ENCODE measurements at regions not wholly inside any gene's neighbourhood (a gene's known extent, or its start where the extent isn't known, plus 50 kb on each side); places are given as distances from the start of the nearest gene placed in this dataset.
A peak's percentile ranks its signal among the peaks of the same experiment; 100 is the strongest.

DNA sequence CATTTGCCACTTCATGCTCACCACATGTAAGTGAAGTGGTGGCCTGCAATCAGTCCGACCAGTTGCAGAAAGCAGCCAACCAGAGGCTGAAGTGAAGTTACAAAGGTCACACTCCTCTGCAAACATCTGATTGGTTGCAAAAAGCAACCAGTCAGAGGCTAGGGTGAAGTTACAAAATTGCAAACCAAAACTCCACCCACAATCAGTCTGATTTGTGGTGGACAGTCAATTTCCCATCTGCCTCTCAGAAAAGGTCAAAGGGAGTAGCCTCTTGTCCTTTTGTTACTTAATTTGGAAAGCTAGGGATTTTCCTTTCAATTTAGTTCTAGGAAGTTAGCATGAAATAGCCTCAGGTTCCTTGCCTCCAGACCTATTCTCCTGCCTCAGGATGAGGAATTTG is 185.0 kb downstream of the UXS1 start:
- DNase-seq (ENCODE audit: low read depth), result no peak

DNA sequence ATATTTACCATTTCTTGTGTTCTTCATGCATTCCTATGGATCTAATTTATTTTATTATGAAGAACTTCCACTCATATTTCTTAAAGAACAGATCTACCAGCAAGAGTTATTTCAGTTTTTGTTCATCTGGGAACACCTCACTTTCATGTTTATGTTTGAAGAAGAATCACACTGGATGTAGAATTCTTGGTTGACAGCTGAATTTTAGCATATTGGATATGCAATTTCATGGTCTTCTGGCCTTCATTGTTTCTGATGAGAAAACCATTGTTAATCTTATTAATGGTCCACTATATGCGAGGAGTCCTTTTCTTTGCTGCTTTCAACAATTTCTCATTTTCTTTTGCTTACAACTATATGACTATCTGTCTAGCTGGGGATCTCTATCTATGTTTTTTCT is 189.2 kb downstream of the UXS1 start:
- no peak for DNase-seq (ENCODE audit: low read depth)

DNA sequence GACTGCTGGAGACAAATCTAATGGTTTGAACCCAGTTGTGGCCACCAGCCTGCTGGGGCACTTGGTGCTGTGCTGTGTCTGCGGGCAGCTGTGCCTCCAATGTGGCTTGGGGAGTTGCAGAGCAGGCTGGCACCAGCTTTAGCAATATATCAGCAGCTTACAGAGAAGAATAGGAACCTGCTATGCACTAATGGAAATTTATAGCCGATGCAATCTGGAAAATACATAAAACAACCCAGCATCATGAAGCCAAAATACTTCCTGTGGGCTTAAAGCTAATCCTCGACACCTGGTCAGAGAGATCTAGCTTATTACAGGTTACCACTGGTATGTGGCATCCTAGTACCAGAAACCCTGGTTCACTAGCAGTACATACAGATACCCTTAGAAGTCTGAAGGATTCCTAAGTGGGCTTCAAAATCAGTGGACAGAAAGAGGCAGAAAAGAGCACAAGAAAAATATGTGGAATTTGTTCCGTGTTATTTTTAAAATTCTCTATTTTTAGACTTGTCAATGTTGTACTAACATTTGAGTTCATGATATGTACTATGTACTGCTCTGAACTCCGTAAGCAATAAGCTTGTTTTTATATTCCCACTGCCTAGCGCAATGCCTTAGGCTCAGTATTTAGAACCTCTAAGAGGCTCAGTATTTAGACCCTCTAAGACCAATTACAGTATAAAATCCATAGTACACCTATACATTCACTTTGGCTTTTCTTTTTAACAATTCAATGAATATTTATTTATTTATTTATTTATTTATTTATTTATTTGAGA is 194.7 kb downstream of the UXS1 start:
- no peak for DNase-seq (ENCODE audit: low read depth)

DNA sequence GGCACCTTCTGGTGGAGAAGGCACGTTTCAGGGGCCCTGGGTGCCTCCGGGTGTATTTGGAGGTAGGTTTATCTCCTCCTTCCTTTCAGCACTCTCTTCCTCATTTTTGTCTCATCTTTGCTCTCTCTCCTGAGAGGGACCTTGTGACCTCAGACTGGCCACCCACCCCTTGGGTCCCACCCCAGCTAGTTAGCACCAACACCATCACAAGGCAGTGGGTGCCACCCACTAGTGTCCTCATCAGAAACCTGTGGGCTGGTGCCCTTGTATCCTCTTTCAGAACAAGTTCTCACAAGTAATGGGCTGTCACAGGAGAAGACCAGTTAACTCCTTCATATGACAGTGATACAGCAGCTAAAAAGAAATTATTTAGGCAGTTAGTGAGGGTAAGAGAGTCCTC is 196.4 kb downstream of the UXS1 start:
- no peak for DNase-seq (ENCODE audit: low read depth)

GRCh38 chr2:105990624-105991023 is 203.5 kb downstream of the UXS1 start:
- DNase-seq (ENCODE audit: low read depth), result peak; percentile 20

- peak; percentile 17 for DNase-seq (ENCODE audit: low read depth)
These were observed 204.3 kb downstream of the UXS1 start for GRCh38 chr2:105989803-105990202.

DNA sequence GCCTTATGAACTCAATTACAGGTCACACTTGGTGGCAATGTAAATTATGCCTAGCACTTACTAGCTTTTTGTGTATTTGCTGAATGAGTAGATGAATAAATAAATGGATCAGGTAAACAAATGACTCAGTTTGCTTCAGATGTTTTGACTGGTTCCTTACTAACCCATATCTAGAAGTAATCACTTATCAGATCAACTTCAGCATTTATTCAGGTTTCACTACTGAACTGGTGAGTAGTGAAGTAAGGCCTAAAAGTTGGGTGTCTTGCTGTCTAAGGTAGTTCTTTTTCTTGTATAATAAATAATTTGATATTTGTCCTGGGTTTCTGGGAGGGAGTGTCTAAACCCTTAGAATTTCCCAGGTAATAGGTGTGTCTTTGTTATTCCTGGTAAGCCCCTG is 205.0 kb downstream of the UXS1 start:
- no peak for DNase-seq (ENCODE audit: low read depth)

DNA sequence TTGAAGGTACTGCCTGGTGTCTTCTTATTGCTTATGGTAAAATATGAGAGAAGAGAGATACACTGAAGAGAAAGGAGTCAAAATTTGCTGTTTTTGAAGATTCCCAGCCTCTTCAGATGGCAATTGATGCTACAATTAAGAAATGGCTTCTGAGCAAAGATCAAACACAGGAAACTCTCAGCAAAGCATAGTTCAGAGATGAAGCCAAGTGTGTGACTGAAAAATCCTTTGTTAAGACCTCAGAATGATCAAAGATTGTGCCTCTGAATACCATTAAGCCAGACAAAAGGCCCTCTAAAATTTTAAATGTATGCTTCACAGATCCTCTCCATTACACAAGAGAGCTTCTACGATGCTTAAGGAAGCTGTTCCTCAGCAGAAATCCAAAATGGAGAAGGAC is 216.3 kb downstream of the UXS1 start:
- DNase-seq (ENCODE audit: low read depth), result no peak

GRCh38 chr2:105977212-105977611 is 216.9 kb downstream of the UXS1 start:
- peak; percentile 92 for DNase-seq (ENCODE audit: low read depth)

DNA sequence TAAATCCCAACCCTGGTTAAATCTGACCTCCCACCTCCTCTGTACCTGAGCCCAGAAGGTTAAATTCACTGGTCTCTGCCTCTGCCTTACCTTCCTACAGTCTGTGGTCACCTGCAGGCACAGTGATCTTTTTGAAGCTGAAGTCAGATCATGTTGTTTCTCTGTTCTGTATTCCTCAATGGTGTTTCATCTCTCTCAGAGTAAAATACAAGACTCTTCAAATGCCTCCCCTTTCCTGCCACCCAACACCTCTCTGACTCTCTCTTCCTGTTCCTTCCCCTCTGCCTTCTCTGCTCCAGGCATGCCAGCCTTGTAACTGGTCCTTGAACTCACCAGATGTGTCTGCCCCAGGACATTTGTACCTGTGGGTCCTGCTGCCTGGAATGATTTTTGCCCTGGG is 219.3 kb downstream of the UXS1 start:
- DNase-seq (ENCODE audit: low read depth), result no peak

- DNase-seq (ENCODE audit: low read depth), result no peak
These were observed 221.2 kb downstream of the UXS1 start for GRCh38 chr2:105972927-105973326.

DNA sequence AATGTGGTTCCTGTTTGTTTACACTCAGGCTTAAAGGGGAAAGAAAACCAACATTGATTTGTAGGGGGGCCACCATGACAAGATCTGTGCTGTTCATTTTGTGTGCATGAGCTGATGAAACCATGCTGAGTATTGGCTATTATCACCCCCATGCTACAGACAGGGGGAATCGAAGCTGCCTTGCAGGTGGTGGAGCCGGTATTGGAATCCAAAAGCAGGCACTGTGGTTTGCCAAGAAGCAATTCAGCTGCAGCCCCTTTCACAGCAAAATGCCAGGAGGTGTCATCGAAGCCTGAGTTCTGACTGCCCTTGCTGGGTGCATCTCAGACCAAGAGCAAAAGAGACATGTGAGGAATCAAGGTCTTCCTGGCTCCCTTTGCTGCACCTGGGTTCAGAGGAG is 221.9 kb downstream of the UXS1 start:
- DNase-seq (ENCODE audit: low read depth), result no peak

GRCh38 chr2:105969552-105969951 is 224.5 kb downstream of the UXS1 start:
- no peak for DNase-seq (ENCODE audit: low read depth)

GRCh38 chr2:105962221-105962620 is 217.5 kb downstream of the NCK2 start:
- DNase-seq (ENCODE audit: low read depth), result no peak

- no peak for DNase-seq (ENCODE audit: low read depth)
These were observed 217.0 kb downstream of the NCK2 start for GRCh38 chr2:105961599-105962146.

GRCh38 chr2:105959357-105959756 is 214.6 kb downstream of the NCK2 start:
- DNase-seq (ENCODE audit: low read depth), result peak; percentile 48

DNA sequence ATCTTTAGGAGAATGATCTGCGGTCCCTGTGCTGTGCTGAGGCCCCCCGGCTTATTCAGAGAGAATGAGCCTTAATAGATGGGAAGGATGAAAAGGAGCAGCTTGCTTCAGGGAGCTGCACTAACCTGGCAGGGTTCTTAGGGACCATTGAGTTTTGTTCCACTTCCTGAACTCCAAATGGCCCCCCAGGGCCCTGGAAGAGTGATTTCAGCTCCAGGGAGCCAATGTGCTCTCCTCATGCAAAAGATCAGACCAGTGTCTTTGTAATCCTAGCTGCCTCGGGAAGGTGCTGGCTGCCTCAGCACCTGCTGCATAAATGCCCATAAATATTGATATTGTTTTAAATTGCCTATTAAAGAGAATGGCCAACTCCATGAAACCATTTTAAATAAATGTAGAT is 210.2 kb downstream of the NCK2 start:
- no peak for DNase-seq (ENCODE audit: low read depth)

GRCh38 chr2:105953942-105954341 is 209.2 kb downstream of the NCK2 start:
- DNase-seq (ENCODE audit: low read depth), result no peak

DNA sequence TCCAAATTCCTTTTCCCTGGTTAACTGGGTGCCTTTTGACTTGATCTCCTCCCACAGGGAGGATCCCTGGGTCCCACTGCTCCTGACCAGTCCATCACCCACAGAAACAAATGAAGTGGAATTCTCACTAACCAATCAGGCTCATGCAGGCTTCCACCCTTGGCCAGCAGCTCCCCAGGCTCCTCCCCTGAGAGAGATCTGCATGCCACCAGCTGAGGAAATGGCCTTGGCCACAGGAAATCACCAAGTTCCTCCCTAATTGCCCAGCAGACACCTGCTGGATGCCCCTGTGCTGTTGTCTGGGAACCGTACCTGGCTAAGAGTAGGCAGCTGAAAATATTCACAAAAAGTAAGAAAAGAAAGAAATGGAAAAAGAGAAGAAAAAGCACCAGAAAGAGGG is 207.4 kb downstream of the NCK2 start:
- peak; percentile 17 for DNase-seq (ENCODE audit: low read depth)

- DNase-seq (ENCODE audit: low read depth), result no peak
These were observed 206.6 kb downstream of the NCK2 start for GRCh38 chr2:105951384-105951694.

GRCh38 chr2:105950521-105951383 is 206.0 kb downstream of the NCK2 start:
- DNase-seq (ENCODE audit: low read depth), result peak; percentile 19

- no peak for DNase-seq (ENCODE audit: low read depth)
These were observed 199.3 kb downstream of the NCK2 start for GRCh38 chr2:105943977-105944376.
